ENCODE measurements at regions not wholly inside any gene's neighbourhood (a gene's known extent, or its start where the extent isn't known, plus 50 kb on each side); places are given as distances from the start of the nearest gene placed in this dataset.
A peak's percentile ranks its signal among the peaks of the same experiment; 100 is the strongest.

GRCh38 chr1:147076442-147076841, 95.8 kb downstream of the PRKAB2 start:
- H3K36me3 Mint-ChIP-seq (ENCODE audit: low read depth, unreplicated experiment) = no peaks in the 10 kb centered on the region
- TF ChIP-seq EZH2 (IDR thresholded peaks at IDR 0.05; ENCODE audit: insufficient read depth, low read length) (no peak), CTCF (IDR thresholded peaks at IDR 0.05; ENCODE audit: insufficient read depth, low read depth, low read length) (no peak)
- no peak for FAIRE-seq

GRCh38 chr1:147072482-147073432, 99.5 kb downstream of the PRKAB2 start:
- H3K27me3 ChIP-seq (ENCODE audit: insufficient read depth, low read length) = peaks cover 63% of the 10 kb centered on the region
- peak overlapping the region; percentile 84 for H3K4me2 ChIP-seq (ENCODE audit: low read length)
- no peak for FAIRE-seq
- H2AFZ ChIP-seq (ENCODE audit: low read depth, low read length) = peak overlapping the region; percentile 80
- TF ChIP-seq CTCF (IDR thresholded peaks at IDR 0.05; ENCODE audit: insufficient read depth, low read depth, low read length) = no peak
- peak; percentile 70 for TF ChIP-seq EZH2 (IDR thresholded peaks at IDR 0.05; ENCODE audit: insufficient read depth, low read length)
- no peaks in the 10 kb centered on the region for H4K20me1 ChIP-seq (ENCODE audit: insufficient read depth, low read length)
- peaks cover 2% of the 10 kb centered on the region for H3K9me3 Mint-ChIP-seq (ENCODE audit: unreplicated experiment)
- H3K4me3 Mint-ChIP-seq (ENCODE audit: unreplicated experiment) = peak overlapping the region; percentile 64
- H3K4me1 Mint-ChIP-seq (ENCODE audit: low read depth, unreplicated experiment) = no peaks in the 10 kb centered on the region
- H3K27ac ChIP-seq (ENCODE audit: low read depth, low read length) = no peak overlapping the region
- H3K4me3 ChIP-seq (ENCODE audit: insufficient read depth, low read depth, low read length) = peak overlapping the region; percentile 50
- no peak for DNase-seq (ENCODE audit: low read depth)
- H3K9me3 ChIP-seq (ENCODE audit: insufficient read depth, low read depth, low read length) = peaks cover 5% of the 10 kb centered on the region
- H3K79me2 ChIP-seq (ENCODE audit: insufficient read depth, low read length) = no peaks in the 10 kb centered on the region
- no peak overlapping the region for H3K9ac ChIP-seq (ENCODE audit: low read length)
- no peaks in the 10 kb centered on the region for H3K36me3 ChIP-seq (ENCODE audit: insufficient read depth, low read length)
- no peak overlapping the region for H3K27ac Mint-ChIP-seq (ENCODE audit: unreplicated experiment)
- no peaks in the 10 kb centered on the region for H3K36me3 Mint-ChIP-seq (ENCODE audit: low read depth, unreplicated experiment)
- H3K27me3 Mint-ChIP-seq (ENCODE audit: low read depth, unreplicated experiment) = peaks cover 45% of the 10 kb centered on the region
- H3K4me1 ChIP-seq (ENCODE audit: insufficient read depth, low read length) = no peaks in the 10 kb centered on the region

More at GRCh38 chr1:147076442-147076841, 95.8 kb downstream of the PRKAB2 start:
- Histone ChIP-seq H3K4me3 (ENCODE audit: insufficient read depth, low read depth, low read length) (no peak overlapping the region), H2AFZ (ENCODE audit: low read depth, low read length) (no peak overlapping the region), H3K9me3 (ENCODE audit: insufficient read depth, low read depth, low read length) (peaks cover 8% of the 10 kb centered on the region), H3K4me2 (ENCODE audit: low read length) (no peak overlapping the region), H3K36me3 (ENCODE audit: insufficient read depth, low read length) (no peaks in the 10 kb centered on the region), H3K27me3 (ENCODE audit: insufficient read depth, low read length) (peaks cover 97% of the 10 kb centered on the region), H4K20me1 (ENCODE audit: insufficient read depth, low read length) (peaks cover 3% of the 10 kb centered on the region), H3K4me1 (ENCODE audit: insufficient read depth, low read length) (peaks cover 4% of the 10 kb centered on the region), H3K79me2 (ENCODE audit: insufficient read depth, low read length) (no peaks in the 10 kb centered on the region), H3K27ac (ENCODE audit: low read depth, low read length) (no peak overlapping the region), H3K9ac (ENCODE audit: low read length) (no peak overlapping the region)
- no peak for DNase-seq (ENCODE audit: low read depth)
- Mint-ChIP-seq H3K27ac (ENCODE audit: unreplicated experiment) (no peak overlapping the region), H3K9me3 (ENCODE audit: unreplicated experiment) (peaks cover 12% of the 10 kb centered on the region), H3K27me3 (ENCODE audit: low read depth, unreplicated experiment) (peaks cover 43% of the 10 kb centered on the region), H3K4me3 (ENCODE audit: unreplicated experiment) (no peak overlapping the region), H3K4me1 (ENCODE audit: low read depth, unreplicated experiment) (no peaks in the 10 kb centered on the region)

- peaks cover 3% of the 10 kb centered on the region for H3K9me3 ChIP-seq (ENCODE audit: insufficient read depth, low read depth, low read length)
- H3K4me2 ChIP-seq (ENCODE audit: low read length) = no peak overlapping the region
- H3K4me1 ChIP-seq (ENCODE audit: insufficient read depth, low read length) = no peaks in the 10 kb centered on the region
- no peaks in the 10 kb centered on the region for H4K20me1 ChIP-seq (ENCODE audit: insufficient read depth, low read length)
- H3K27ac Mint-ChIP-seq (ENCODE audit: unreplicated experiment) = no peak overlapping the region
- H3K27me3 ChIP-seq (ENCODE audit: insufficient read depth, low read length) = peaks cover 47% of the 10 kb centered on the region
- DNase-seq (ENCODE audit: low read depth) = no peak
- H3K27me3 Mint-ChIP-seq (ENCODE audit: low read depth, unreplicated experiment) = peaks cover 39% of the 10 kb centered on the region
- no peaks in the 10 kb centered on the region for H3K36me3 Mint-ChIP-seq (ENCODE audit: low read depth, unreplicated experiment)
- H3K36me3 ChIP-seq (ENCODE audit: insufficient read depth, low read length) = no peaks in the 10 kb centered on the region
- no peak overlapping the region for H3K4me3 ChIP-seq (ENCODE audit: insufficient read depth, low read depth, low read length)
- peaks cover 2% of the 10 kb centered on the region for H3K9me3 Mint-ChIP-seq (ENCODE audit: unreplicated experiment)
- no peaks in the 10 kb centered on the region for H3K4me1 Mint-ChIP-seq (ENCODE audit: low read depth, unreplicated experiment)
- H3K9ac ChIP-seq (ENCODE audit: low read length) = no peak overlapping the region
- FAIRE-seq = no peak
- TF ChIP-seq CTCF (IDR thresholded peaks at IDR 0.05; ENCODE audit: insufficient read depth, low read depth, low read length) (no peak), EZH2 (IDR thresholded peaks at IDR 0.05; ENCODE audit: insufficient read depth, low read length) (no peak)
- H3K27ac ChIP-seq (ENCODE audit: low read depth, low read length) = no peak overlapping the region
- H3K4me3 Mint-ChIP-seq (ENCODE audit: unreplicated experiment) = no peak overlapping the region
- H2AFZ ChIP-seq (ENCODE audit: low read depth, low read length) = no peak overlapping the region
- no peaks in the 10 kb centered on the region for H3K79me2 ChIP-seq (ENCODE audit: insufficient read depth, low read length)
Measured at GRCh38 chr1:147071142-147071541, 101.1 kb downstream of the PRKAB2 start.
